Hematopoietic multipotent progenitor cell treated with erythropoietin and hydrocortisone succinate and interleukin-3 and kit ligand, for 6 days (in vitro differentiated cells): ENCODE measurements at regions not wholly inside any gene's neighbourhood (a gene's known extent, or its start where the extent isn't known, plus 50 kb on each side); places are given as distances from the start of the nearest gene placed in this dataset.
A peak's percentile ranks its signal among the peaks of the same experiment; 100 is the strongest.

Experiments
- DNase-seq: peaks from one replicate; pipeline ENCODE4 v3.0.0-alpha.2; 2015

- DNase-seq: no peak
These were observed 172.4 kb upstream of the SOX5 start for GRCh38 chr12:24121911-24122310.

- no peak for DNase-seq
These were observed 169.2 kb upstream of the SOX5 start for GRCh38 chr12:24118668-24119067.

- no peak for DNase-seq
These were observed 167.1 kb upstream of the SOX5 start for GRCh38 chr12:24116548-24116947.

GRCh38 chr12:24113701-24114100, 164.2 kb upstream of the SOX5 start:
- no peak for DNase-seq

GRCh38 chr12:24111616-24112015, 162.1 kb upstream of the SOX5 start:
- DNase-seq: no peak

GRCh38 chr12:24111086-24111485, 161.6 kb upstream of the SOX5 start:
- DNase-seq: no peak

- peak; percentile 53 for DNase-seq
These were observed 160.0 kb upstream of the SOX5 start for GRCh38 chr12:24109381-24110039.

- DNase-seq: no peak
These were observed 153.2 kb upstream of the SOX5 start for GRCh38 chr12:24102676-24103075.

GRCh38 chr12:24099576-24099975, 150.1 kb upstream of the SOX5 start:
- DNase-seq: no peak

GRCh38 chr12:24095245-24095644, 145.8 kb upstream of the SOX5 start:
- DNase-seq: no peak

GRCh38 chr12:24089510-24089890, 140.0 kb upstream of the SOX5 start:
- no peak for DNase-seq

GRCh38 chr12:24088751-24089509, 139.5 kb upstream of the SOX5 start:
- no peak for DNase-seq

GRCh38 chr12:24087294-24087693, 137.8 kb upstream of the SOX5 start:
- no peak for DNase-seq

- no peak for DNase-seq
These were observed 135.3 kb upstream of the SOX5 start for GRCh38 chr12:24084800-24085199.

GRCh38 chr12:24083838-24084237, 134.4 kb upstream of the SOX5 start:
- peak; percentile 16 for DNase-seq

- DNase-seq: no peak
These were observed 132.1 kb upstream of the SOX5 start for GRCh38 chr12:24081606-24082005.

- no peak for DNase-seq
These were observed 131.6 kb upstream of the SOX5 start for GRCh38 chr12:24081092-24081529.

- DNase-seq: no peak
These were observed 131.0 kb upstream of the SOX5 start for GRCh38 chr12:24080465-24080864.

GRCh38 chr12:24079083-24079482, 129.6 kb upstream of the SOX5 start:
- DNase-seq: no peak

- no peak for DNase-seq
These were observed 128.9 kb upstream of the SOX5 start for GRCh38 chr12:24078318-24078765.

- no peak for DNase-seq
These were observed 127.7 kb upstream of the SOX5 start for GRCh38 chr12:24077161-24077560.

GRCh38 chr12:24075650-24076049, 126.2 kb upstream of the SOX5 start:
- no peak for DNase-seq

- no peak for DNase-seq
These were observed 123.8 kb upstream of the SOX5 start for GRCh38 chr12:24073170-24073810.

GRCh38 chr12:24072302-24072701, 122.8 kb upstream of the SOX5 start:
- no peak for DNase-seq
